Neuronal stem cell (in vitro differentiated cells): ENCODE measurements at regions not wholly inside any gene's neighbourhood (a gene's known extent, or its start where the extent isn't known, plus 50 kb on each side); places are given as distances from the start of the nearest gene placed in this dataset.

Source experiments
- DNase-seq: peaks from one replicate; pipeline ENCODE4 v3.0.0-alpha.2; 2013; ENCODE audit warnings: low spot score
- H2AFZ ChIP-seq: one replicate; pipeline ENCODE4 v1.6.1; 2013; ENCODE audit warnings: mild to moderate bottlenecking, low read length, inconsistent platforms
- H2AK5ac ChIP-seq: 2 replicates; pipeline ENCODE4 v1.6.1; 2013; ENCODE audit warnings: low read depth, mild to moderate bottlenecking, inconsistent platforms, low read length, moderate library complexity, mixed read lengths
- H2BK120ac ChIP-seq: 2 replicates; pipeline ENCODE4 v1.6.1; 2013; ENCODE audit warnings: low read depth, mild to moderate bottlenecking, inconsistent platforms, low read length, moderate library complexity, mixed read lengths
- H2BK12ac ChIP-seq: one replicate; pipeline ENCODE4 v1.6.1; 2013; ENCODE audit warnings: low read length, inconsistent platforms
- H2BK15ac ChIP-seq: 2 replicates; pipeline ENCODE4 v1.6.1; 2013; ENCODE audit warnings: mild to moderate bottlenecking, low read length, inconsistent platforms, mixed read lengths
- H2BK5ac ChIP-seq: one replicate; pipeline ENCODE4 v1.6.1; 2013; ENCODE audit warnings: inconsistent platforms, mild to moderate bottlenecking, low read length, moderate library complexity
- H3K14ac ChIP-seq: one replicate; pipeline ENCODE4 v1.6.1; 2013; ENCODE audit warnings: low read length, inconsistent platforms
- H3K18ac ChIP-seq: 2 replicates; pipeline ENCODE4 v1.6.1; 2013; ENCODE audit warnings: low read length, inconsistent platforms
- H3K23ac ChIP-seq: 2 replicates; pipeline ENCODE4 v1.6.1; 2013; ENCODE audit warnings: low read depth, mild to moderate bottlenecking, mixed read lengths, low read length, inconsistent platforms; ENCODE audit not compliant: poor library complexity
- H3K27ac ChIP-seq: replicated peaks from 3 replicates; pipeline ENCODE4 v1.5.1; 2013; ENCODE audit warnings: low read length, inconsistent platforms
- H3K27me3 ChIP-seq, 3 experiments: 2 replicates each; pipeline ENCODE4 v1.6.1; 2013; ENCODE audit warnings: low read length in 3 of 3, mild to moderate bottlenecking in 2 of 3, inconsistent platforms in 1 of 3, low read depth in 1 of 3, mixed read lengths in 1 of 3, moderate library complexity in 1 of 3; ENCODE audit not compliant: control insufficient read depth in 3 of 3, insufficient read depth in 3 of 3
- H3K36me3 ChIP-seq, 2 donors: replicated peaks in 1 of 2; 2 replicates each; pipeline ENCODE4 v1.6.1; 2013; ENCODE audit warnings: low read length in 2 of 2; ENCODE audit not compliant: control insufficient read depth in 2 of 2, insufficient read depth in 2 of 2
- H3K4ac ChIP-seq: 2 replicates; pipeline ENCODE4 v1.6.1; 2013; ENCODE audit warnings: inconsistent platforms, mild to moderate bottlenecking, low read length, moderate library complexity
- H3K4me1 ChIP-seq, 2 donors: 1 replicate in 1 of 2; 2 replicates in 1 of 2; pipeline ENCODE4 v1.6.1; 2013; ENCODE audit warnings: low read length in 2 of 2, low read depth in 1 of 2; ENCODE audit not compliant: control insufficient read depth in 2 of 2, insufficient read depth in 1 of 2
- H3K4me2 ChIP-seq: one replicate; pipeline ENCODE4 v1.6.1; 2013; ENCODE audit warnings: mild to moderate bottlenecking, low read length, inconsistent platforms; ENCODE audit not compliant: insufficient read depth, poor library complexity, severe bottlenecking
- H3K4me3 ChIP-seq, 2 donors: 2 replicates each; pipeline ENCODE4 v1.5.1; 2013; ENCODE audit warnings: low read length in 2 of 2, mild to moderate bottlenecking in 2 of 2, inconsistent platforms in 1 of 2, moderate library complexity in 1 of 2
- H3K79me1 ChIP-seq: one replicate; pipeline ENCODE4 v1.6.1; 2013; ENCODE audit warnings: low read depth, mild to moderate bottlenecking, inconsistent platforms, low read length, moderate library complexity
- H3K9ac ChIP-seq: one replicate; pipeline ENCODE4 v1.6.1; 2013; ENCODE audit warnings: mild to moderate bottlenecking, low read depth, low read length, inconsistent platforms; ENCODE audit not compliant: poor library complexity
- H3K9me3 ChIP-seq, 2 donors: replicated peaks in 1 of 2; 2 replicates each; pipeline versions ENCODE3 to v1.6.1; 2013; ENCODE audit warnings: low read length in 2 of 2, mild to moderate bottlenecking in 2 of 2, inconsistent platforms in 1 of 2, low read depth in 1 of 2, mixed read lengths in 1 of 2, moderate library complexity in 1 of 2; ENCODE audit not compliant: control insufficient read depth in 2 of 2, insufficient read depth in 1 of 2
- H4K8ac ChIP-seq: one replicate; pipeline ENCODE4 v1.6.1; 2013; ENCODE audit warnings: low read depth, mild to moderate bottlenecking, inconsistent platforms, low read length, moderate library complexity
- H4K91ac ChIP-seq: one replicate; pipeline ENCODE4 v1.6.1; 2013; ENCODE audit warnings: low read length, low read depth, mild to moderate bottlenecking, inconsistent platforms; ENCODE audit not compliant: poor library complexity
- WGBS, 2 donors: extraction: QIAGEN DNeasy Blood & Tissue Kit; methylation state at CpG; one replicate each; pipeline ENCODE4 v1.1.7; 2013; ENCODE audit warnings: missing lambda C conversion rate in 2 of 2, mixed read lengths in 1 of 2; ENCODE audit not compliant: insufficient read length in 2 of 2, insufficient replicate concordance in 1 of 2; ENCODE audit errors: extremely low coverage in 2 of 2; 5-methylcytosine and 5-hydroxymethylcytosine counted together

DNA sequence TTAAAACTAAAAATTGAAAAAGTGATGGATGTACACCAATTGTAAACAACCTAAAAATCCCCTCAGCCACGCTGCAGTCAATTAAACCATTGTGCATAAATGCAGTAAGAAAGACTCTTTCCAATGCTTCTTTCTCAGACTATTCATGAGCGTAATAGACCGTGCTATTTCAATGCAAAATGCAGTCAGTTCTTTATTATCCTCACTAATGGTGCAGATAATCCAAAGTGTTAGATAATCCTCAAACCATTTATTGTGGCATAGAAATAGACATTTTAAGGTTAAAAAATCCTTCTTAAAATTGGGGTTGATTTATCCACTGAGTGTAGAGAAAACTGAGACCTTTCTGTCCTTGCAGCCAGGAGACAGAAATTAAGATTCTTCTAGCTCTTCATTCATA is 1862.8 kb downstream of the EFNA5 start:
- no CpG with 5 or more reads among the region's 3 CpGs for WGBS, 2 donors
- H2AFZ ChIP-seq: no peak overlapping the region
- no peak overlapping the region for H2BK12ac ChIP-seq
- no peak overlapping the region for H3K4me2 ChIP-seq
- no peak overlapping the region for H3K27ac ChIP-seq
- H3K4ac ChIP-seq: no peak overlapping the region
- no peak overlapping the region for H2BK5ac ChIP-seq
- H3K27me3 ChIP-seq: no peaks in the 10 kb centered on the region
- H4K8ac ChIP-seq: no peak overlapping the region
- no peak overlapping the region for H2BK120ac ChIP-seq
- H3K4me3 ChIP-seq: no peak overlapping the region
- H3K14ac ChIP-seq: no peak overlapping the region
- H3K9me3 ChIP-seq: peaks cover 0 to 2% of the 10 kb centered on the region in 2 donors
- H3K36me3 ChIP-seq: no peaks in the 10 kb centered on the region
- H3K79me1 ChIP-seq: no peaks in the 10 kb centered on the region
- no peak overlapping the region for H3K18ac ChIP-seq
- H2BK15ac ChIP-seq: no peak overlapping the region
- no peak overlapping the region for H3K23ac ChIP-seq
- no peak overlapping the region for H2AK5ac ChIP-seq
- DNase-seq: no peak
- H4K91ac ChIP-seq: no peak overlapping the region
- no peaks in the 10 kb centered on the region for H3K4me1 ChIP-seq
- no peak overlapping the region for H3K9ac ChIP-seq

- H3K18ac ChIP-seq: no peak overlapping the region
- no peak overlapping the region for H2BK12ac ChIP-seq
- H3K27ac ChIP-seq: no peak overlapping the region
- H3K27me3 ChIP-seq: no peaks in the 10 kb centered on the region
- no peak overlapping the region for H3K23ac ChIP-seq
- no peak overlapping the region for H4K91ac ChIP-seq
- no peak overlapping the region for H3K14ac ChIP-seq
- H3K9me3 ChIP-seq: peaks cover 0 to 2% of the 10 kb centered on the region in 2 donors
- no peak overlapping the region for H2BK5ac ChIP-seq
- H2AK5ac ChIP-seq: no peak overlapping the region
- no peak overlapping the region for H2BK120ac ChIP-seq
- no peak overlapping the region for H2BK15ac ChIP-seq
- no CpG with 5 or more reads among the region's 1 CpG for whole genome bisulfite sequencing, 2 donors
- H3K4me1 ChIP-seq: no peaks in the 10 kb centered on the region
- no peak overlapping the region for H3K4me3 ChIP-seq
- DNase-seq: no peak
- H3K36me3 ChIP-seq: no peaks in the 10 kb centered on the region
- no peak overlapping the region for H3K4ac ChIP-seq
- no peak overlapping the region for H3K9ac ChIP-seq
- H4K8ac ChIP-seq: no peak overlapping the region
- H3K4me2 ChIP-seq: no peak overlapping the region
- no peaks in the 10 kb centered on the region for H3K79me1 ChIP-seq
- H2AFZ ChIP-seq: no peak overlapping the region
Observed at GRCh38 chr5:105807290-105807689, 1863.4 kb downstream of the EFNA5 start.

DNA sequence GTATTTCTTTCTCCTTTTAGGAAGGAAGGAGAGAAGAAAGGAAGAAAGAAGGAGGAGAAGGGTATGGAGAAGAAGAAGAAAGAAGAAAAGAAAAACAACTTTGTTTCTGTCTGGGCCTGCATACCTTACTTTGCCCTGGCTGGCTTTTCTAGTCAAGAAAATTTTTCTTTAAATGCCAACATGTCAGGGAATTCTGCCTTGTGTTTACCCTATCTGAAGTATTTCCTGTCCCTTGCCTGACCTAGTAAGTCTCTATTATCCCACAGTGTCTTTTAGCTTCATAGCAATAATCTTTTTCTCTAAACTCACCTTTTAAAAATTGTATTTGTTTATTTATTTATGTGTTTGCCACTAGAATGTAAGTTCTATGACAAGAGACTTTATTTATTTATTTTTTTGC is 1864.1 kb downstream of the EFNA5 start:
- Histone ChIP-seq H3K14ac (no peak overlapping the region), H3K4me3 (no peak overlapping the region), H4K8ac (no peak overlapping the region), H3K9ac (no peak overlapping the region), H3K4me2 (no peak overlapping the region), H2BK15ac (no peak overlapping the region), H3K27ac (no peak overlapping the region), H3K4ac (no peak overlapping the region), H2AK5ac (no peak overlapping the region), H2BK120ac (no peak overlapping the region), H2BK12ac (no peak overlapping the region), H2AFZ (no peak overlapping the region), H3K9me3 (peaks cover 0 to 2% of the 10 kb centered on the region in 2 donors), H3K36me3 (no peaks in the 10 kb centered on the region), H3K18ac (no peak overlapping the region), H4K91ac (no peak overlapping the region), H3K4me1 (no peaks in the 10 kb centered on the region), H3K79me1 (no peaks in the 10 kb centered on the region), H3K27me3 (no peaks in the 10 kb centered on the region), H3K23ac (no peak overlapping the region), H2BK5ac (no peak overlapping the region)
- no peak for DNase-seq

DNA sequence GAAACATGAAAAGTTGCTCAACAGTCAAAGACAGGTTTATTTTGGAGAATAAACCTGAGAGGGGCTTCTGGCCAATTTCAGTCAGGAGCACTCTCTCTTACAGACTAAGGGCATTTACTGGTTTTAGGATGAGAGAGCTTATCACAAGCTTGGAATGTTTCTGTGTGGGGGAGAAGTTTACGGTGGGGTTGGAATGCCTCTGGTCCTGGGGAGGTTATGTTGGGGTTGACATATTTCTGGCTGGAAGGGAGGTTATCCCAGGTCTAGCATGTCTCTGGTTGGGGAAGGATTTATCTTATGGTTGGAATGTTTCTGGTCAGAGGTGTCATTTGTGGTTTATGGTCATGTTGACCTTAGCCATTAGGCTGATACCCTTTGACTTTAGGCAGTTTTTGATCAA is 1867.3 kb downstream of the EFNA5 start:
- Histone ChIP-seq H3K23ac (no peak overlapping the region), H2AFZ (no peak overlapping the region), H3K18ac (no peak overlapping the region), H4K91ac (no peak overlapping the region), H3K27ac (no peak overlapping the region), H3K14ac (no peak overlapping the region), H2BK5ac (no peak overlapping the region), H3K4me1 (no peaks in the 10 kb centered on the region), H3K9me3 (peaks cover 0 to 2% of the 10 kb centered on the region in 2 donors), H2AK5ac (no peak overlapping the region), H3K4me2 (no peak overlapping the region), H4K8ac (no peak overlapping the region), H3K27me3 (no peaks in the 10 kb centered on the region), H3K79me1 (no peaks in the 10 kb centered on the region), H2BK15ac (no peak overlapping the region), H2BK120ac (no peak overlapping the region), H3K9ac (no peak overlapping the region), H2BK12ac (no peak overlapping the region), H3K36me3 (no peaks in the 10 kb centered on the region), H3K4me3 (no peak overlapping the region), H3K4ac (no peak overlapping the region)
- no CpG with 5 or more reads among the region's 1 CpG for WGBS, 2 donors
- DNase-seq: no peak
